ENCODE measurements at regions not wholly inside any gene's neighbourhood (a gene's known extent, or its start where the extent isn't known, plus 50 kb on each side); places are given as distances from the start of the nearest gene placed in this dataset.

DNA sequence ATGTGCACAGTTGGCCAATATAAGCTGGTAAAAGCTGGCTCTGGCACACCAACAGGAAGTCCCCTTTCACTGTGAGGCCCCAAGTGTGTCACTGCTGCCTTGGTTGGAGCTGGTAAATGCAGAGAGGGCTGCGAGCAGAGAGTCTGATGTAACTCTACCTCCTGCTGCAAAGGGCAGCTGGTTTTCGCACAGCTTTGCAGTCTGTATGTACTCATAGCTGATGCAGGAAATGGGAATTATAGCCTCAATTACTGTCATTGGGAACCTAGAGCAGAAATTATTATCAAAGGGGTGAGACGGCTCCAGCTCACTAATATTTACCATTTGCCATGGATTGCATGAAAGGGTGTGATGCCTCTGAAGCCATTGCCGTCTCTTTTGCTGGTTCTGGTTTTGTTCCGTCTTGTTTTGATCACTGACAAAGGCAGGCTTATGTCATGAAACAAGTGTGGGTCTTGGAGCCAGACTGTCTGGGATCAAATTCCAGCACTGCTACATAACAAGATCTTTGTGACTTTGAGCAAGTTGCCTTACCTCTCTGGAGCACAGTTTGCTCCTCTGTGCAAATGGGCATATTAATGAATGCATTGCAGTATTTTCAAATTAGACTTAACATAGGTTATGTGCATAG lies 124.3 kb upstream of the SLC25A48 start:
- TF ChIP-seq POLR2AphosphoS5 (IDR thresholded peaks at IDR 0.05; ENCODE audit: low read depth, low read length) = no peak
- no peak for TF ChIP-seq POLR2A (IDR thresholded peaks at IDR 0.05; ENCODE audit: low read depth, low read length)
- TF ChIP-seq TAF1 (IDR thresholded peaks at IDR 0.05; ENCODE audit: borderline replicate concordance, low read depth, low read length) = no peak
